Endothelial cell of umbilical vein (primary cell): ENCODE measurements at regions not wholly inside any gene's neighbourhood (a gene's known extent, or its start where the extent isn't known, plus 50 kb on each side); places are given as distances from the start of the nearest gene placed in this dataset.

Experiments used
- BruUV-seq: library from RNA; stranded (reverse); fragments of 400-500 nt; replicated peaks from 2 replicates; lab custom pipeline; 2021; lab: Mats Ljungman, UMichigan
- CTCF ChIA-PET: fragments of 300-600, 350-600 bp; sonication (Branson Sonifier 250); formaldehyde crosslinking; loops from one replicate; lab custom pipeline; 2021; ENCODE audit warnings: antibody characterized with exemption, inconsistent platforms; lab: Charles Lee
- POLR2A ChIA-PET: fragments of 300-600, 350-600 bp; sonication (Branson Sonifier 250); formaldehyde crosslinking; loops from one replicate; lab custom pipeline; 2021; ENCODE audit warnings: antibody characterized with exemption, inconsistent platforms; lab: Charles Lee
- DNase-seq: peaks from one replicate; pipeline ENCODE4 v3.0.0-alpha.2; 2011; ENCODE audit warnings: low read depth, low spot score
- FAIRE-seq: peaks from 2 replicates; lab custom pipeline; 2011; peaks lifted over from hg19 to GRCh38; lab: Jason Lieb, UNC
- H2AFZ ChIP-seq: 2 replicates; pipeline ENCODE4 v1.6.0; 2012; ENCODE audit warnings: low read depth, low read length, control low read depth, inconsistent platforms
- H3K27ac ChIP-seq: 2 replicates; pipeline ENCODE4 v1.5.1; 2011; ENCODE audit warnings: low read depth, mild to moderate bottlenecking, control low read depth, low read length, moderate library complexity; ENCODE audit not compliant: insufficient read depth
- H3K27me3 ChIP-seq, 2 experiments: 2 replicates each; pipeline versions ENCODE4 v1.6.0 to v1.6.1; 2011; ENCODE audit warnings: low read length in 2 of 2, mixed read lengths in 1 of 2; ENCODE audit not compliant: control insufficient read depth in 2 of 2, insufficient read depth in 2 of 2
- H3K36me3 ChIP-seq, 2 experiments: 2 replicates in 1 of 2; 3 replicates in 1 of 2; pipeline ENCODE4 v1.5.1; 2011; ENCODE audit warnings: low read length in 2 of 2, mild to moderate bottlenecking in 1 of 2, moderate library complexity in 1 of 2; ENCODE audit not compliant: control insufficient read depth in 2 of 2, insufficient read depth in 2 of 2; ENCODE audit errors: extremely low read depth in 1 of 2
- H3K4me1 ChIP-seq: 3 replicates; pipeline ENCODE4 v1.5.1; 2011; ENCODE audit warnings: mild to moderate bottlenecking, low read length; ENCODE audit not compliant: control insufficient read depth, insufficient read depth; ENCODE audit errors: extremely low read depth
- H3K4me2 ChIP-seq: 2 replicates; pipeline ENCODE4 v1.6.1; 2011; ENCODE audit warnings: low read length, control low read depth, mixed read lengths; ENCODE audit not compliant: insufficient read depth
- H3K4me3 ChIP-seq, 3 experiments: fragments of 200-600 bp in 1 of 3; sonication (generic), shearing (Covaris generic) in 1 of 3; replicated peaks in 1 of 3; 2 replicates each; pipeline ENCODE4 v1.5.1; 2011 to 2016; ENCODE audit warnings: control low read depth in 3 of 3, low read length in 3 of 3, mild to moderate bottlenecking in 2 of 3, inconsistent platforms in 1 of 3, low read depth in 1 of 3, moderate library complexity in 1 of 3; ENCODE audit not compliant: insufficient read depth in 1 of 3
- H3K79me2 ChIP-seq: 2 replicates; pipeline ENCODE4 v1.6.0; 2012; ENCODE audit warnings: low read length, inconsistent platforms; ENCODE audit not compliant: control insufficient read depth, insufficient read depth
- H3K9ac ChIP-seq: replicated peaks from 2 replicates; pipeline ENCODE3; 2011; ENCODE audit warnings: low read length, control low read depth; ENCODE audit not compliant: insufficient read depth; ENCODE audit errors: extremely low read depth
- H3K9me1 ChIP-seq: replicated peaks from 3 replicates; pipeline ENCODE4 v1.6.0; 2011; ENCODE audit warnings: mild to moderate bottlenecking, low read length; ENCODE audit not compliant: control insufficient read depth, insufficient read depth; ENCODE audit errors: extremely low read depth
- H3K9me3 ChIP-seq: replicated peaks from 2 replicates; pipeline ENCODE4 v1.5.1; 2012; ENCODE audit warnings: low read length, inconsistent platforms; ENCODE audit not compliant: control insufficient read depth, insufficient read depth
- H4K20me1 ChIP-seq: replicated peaks from 2 replicates; pipeline ENCODE3; 2011; ENCODE audit warnings: mild to moderate bottlenecking, low read length; ENCODE audit not compliant: control insufficient read depth, insufficient read depth; ENCODE audit errors: extremely low read depth
- EZH2 ChIP-seq: IDR thresholded peaks from 2 replicates; pipeline ENCODE4 v1.6.1; 2012; ENCODE audit warnings: borderline replicate concordance, low read depth, mild to moderate bottlenecking, moderate library complexity, low read length, inconsistent platforms; ENCODE audit not compliant: severe bottlenecking
- FOS ChIP-seq: IDR thresholded peaks from 2 replicates; pipeline ENCODE4 v1.6.1; 2011; ENCODE audit warnings: mild to moderate bottlenecking, low read length, moderate library complexity, borderline replicate concordance; ENCODE audit not compliant: insufficient read depth
- GATA2 ChIP-seq: IDR thresholded peaks from 2 replicates; pipeline ENCODE4 v1.7.0; 2011; ENCODE audit warnings: low read depth, mild to moderate bottlenecking, moderate library complexity, mixed read lengths, low read length; ENCODE audit not compliant: insufficient read length, insufficient read depth
- JUN ChIP-seq: IDR thresholded peaks from 2 replicates; pipeline ENCODE4 v1.6.1; 2011; ENCODE audit warnings: borderline replicate concordance, low read depth; ENCODE audit not compliant: insufficient read length, insufficient read depth
- MYC ChIP-seq: IDR thresholded peaks from one replicate; pipeline ENCODE4 v1.6.1; 2011; ENCODE audit warnings: mild to moderate bottlenecking, low read depth, low read length
- POLR2A ChIP-seq: IDR thresholded peaks from 2 replicates; pipeline ENCODE4 v1.6.1; 2012; ENCODE audit warnings: low read depth, mild to moderate bottlenecking, control low read depth, low read length
- POLR2AphosphoS5 ChIP-seq: IDR thresholded peaks from 2 replicates; pipeline ENCODE4 v1.6.1; 2012; ENCODE audit warnings: low read depth, mild to moderate bottlenecking, control low read depth, low read length, moderate library complexity; ENCODE audit not compliant: insufficient read depth
- dilution Hi-C: fragments of 300-500 bp; cut with MboI; formaldehyde crosslinking; loops from one replicate; pipeline ENCODE4 v1.15.0; 2019; ENCODE audit warnings: low sequenced_read_pairs; ENCODE audit not compliant: extremely low pct_ligation_motif_present
- intact Hi-C: fragments of 100-400 bp; cut with micrococcal nuclease; formaldehyde crosslinking; loops from one replicate; pipeline ENCODE4 v1.10.0; 2022
- TF ChIP-seq, protein P1 (sequence below): IDR thresholded peaks from 2 replicates; pipeline ENCODE4 v1.6.1; 2011; ENCODE audit not compliant: insufficient read depth, insufficient read length
- TF ChIP-seq, protein P2 (sequence below), 2 donors: IDR thresholded peaks; 1 replicate in 1 of 2; 2 replicates in 1 of 2; pipeline ENCODE4 v1.5.1; 2011; ENCODE audit warnings: low read length in 2 of 2, mild to moderate bottlenecking in 2 of 2, moderate library complexity in 2 of 2, control low read depth in 1 of 2, inconsistent platforms in 1 of 2, low read depth in 1 of 2; ENCODE audit not compliant: insufficient read depth in 1 of 2; ENCODE audit errors: extremely low read depth in 1 of 2

- H3K27ac ChIP-seq: no peak overlapping the region
- no peaks in the 10 kb centered on the region for H4K20me1 ChIP-seq
- no peak for DNase-seq
- intact Hi-C loops (no loop called here), dilution Hi-C loops (no loop called here)
- H3K4me1 ChIP-seq: no peaks in the 10 kb centered on the region
- no peak overlapping the region for H2AFZ ChIP-seq
- TF ChIP-seq POLR2A: no peak
- no peak for TF ChIP-seq JUN
- TF ChIP-seq, protein P1, sequence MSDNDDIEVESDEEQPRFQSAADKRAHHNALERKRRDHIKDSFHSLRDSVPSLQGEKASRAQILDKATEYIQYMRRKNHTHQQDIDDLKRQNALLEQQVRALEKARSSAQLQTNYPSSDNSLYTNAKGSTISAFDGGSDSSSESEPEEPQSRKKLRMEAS: no peak
- TF ChIP-seq, protein P2, sequence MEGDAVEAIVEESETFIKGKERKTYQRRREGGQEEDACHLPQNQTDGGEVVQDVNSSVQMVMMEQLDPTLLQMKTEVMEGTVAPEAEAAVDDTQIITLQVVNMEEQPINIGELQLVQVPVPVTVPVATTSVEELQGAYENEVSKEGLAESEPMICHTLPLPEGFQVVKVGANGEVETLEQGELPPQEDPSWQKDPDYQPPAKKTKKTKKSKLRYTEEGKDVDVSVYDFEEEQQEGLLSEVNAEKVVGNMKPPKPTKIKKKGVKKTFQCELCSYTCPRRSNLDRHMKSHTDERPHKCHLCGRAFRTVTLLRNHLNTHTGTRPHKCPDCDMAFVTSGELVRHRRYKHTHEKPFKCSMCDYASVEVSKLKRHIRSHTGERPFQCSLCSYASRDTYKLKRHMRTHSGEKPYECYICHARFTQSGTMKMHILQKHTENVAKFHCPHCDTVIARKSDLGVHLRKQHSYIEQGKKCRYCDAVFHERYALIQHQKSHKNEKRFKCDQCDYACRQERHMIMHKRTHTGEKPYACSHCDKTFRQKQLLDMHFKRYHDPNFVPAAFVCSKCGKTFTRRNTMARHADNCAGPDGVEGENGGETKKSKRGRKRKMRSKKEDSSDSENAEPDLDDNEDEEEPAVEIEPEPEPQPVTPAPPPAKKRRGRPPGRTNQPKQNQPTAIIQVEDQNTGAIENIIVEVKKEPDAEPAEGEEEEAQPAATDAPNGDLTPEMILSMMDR (IDR thresholded peaks at IDR 0.05; ENCODE audit: extremely low read depth in 1 of 2, insufficient read depth in 1 of 2, low read depth in 1 of 2, low read length in 2 of 2): no peak
- TF ChIP-seq FOS: no peak
- TF ChIP-seq POLR2AphosphoS5: no peak
- TF ChIP-seq EZH2: no peak
- TF ChIP-seq GATA2: no peak
- no peak for TF ChIP-seq MYC
- H3K79me2 ChIP-seq: no peaks in the 10 kb centered on the region
- H3K9me1 ChIP-seq: no peaks in the 10 kb centered on the region
- H3K4me3 ChIP-seq: no peak overlapping the region
- CTCF ChIA-PET: no interaction called here
- no peaks in the 10 kb centered on the region for H3K36me3 ChIP-seq
- no peaks in the 10 kb centered on the region for H3K9me3 ChIP-seq
- BruUV-seq: no TSS peak
- H3K9ac ChIP-seq: no peak overlapping the region
- no peak for FAIRE-seq
- POLR2A ChIA-PET: no interaction called here
- peaks cover 8 to 11% of the 10 kb centered on the region in 2 experiments for H3K27me3 ChIP-seq
- no peak overlapping the region for H3K4me2 ChIP-seq
Observed at GRCh38 chr2:176678571-176678970, 409.3 kb downstream of the MTX2 start.
